A172 (cell line): ENCODE measurements at regions not wholly inside any gene's neighbourhood (a gene's known extent, or its start where the extent isn't known, plus 50 kb on each side); places are given as distances from the start of the nearest gene placed in this dataset.
"Not testable (repeated sequence)": the region's sequence is repeated elsewhere in the genome, so short reads cannot be mapped to it uniquely, and the experiment has no call there.

ENCODE experiments used
- DNase-seq: peaks from one replicate; pipeline ENCODE4 v3.0.0-alpha.2; 2015; ENCODE audit warnings: low spot score

GRCh38 chr13:50415428-50415827, 400.2 kb downstream of the KCNRG start:
- no peak for DNase-seq

GRCh38 chr13:50417597-50417996, 402.4 kb downstream of the KCNRG start:
- no peak for DNase-seq

- DNase-seq, result no peak
These were observed 404.2 kb downstream of the KCNRG start for GRCh38 chr13:50419331-50419865.

GRCh38 chr13:50419896-50420295, 404.7 kb downstream of the KCNRG start:
- no peak for DNase-seq

GRCh38 chr13:50420718-50421472, 405.7 kb downstream of the KCNRG start:
- DNase-seq, result no peak

GRCh38 chr13:50421473-50422130, 406.4 kb downstream of the KCNRG start:
- peak; percentile 47 for DNase-seq

- DNase-seq, result no peak
These were observed 407.2 kb downstream of the KCNRG start for GRCh38 chr13:50422181-50423148.

- DNase-seq, result no peak
These were observed 409.7 kb downstream of the KCNRG start for GRCh38 chr13:50424993-50425392.

- DNase-seq, result no peak
These were observed 410.5 kb downstream of the KCNRG start for GRCh38 chr13:50425772-50426171.

- no peak for DNase-seq
These were observed 411.7 kb downstream of the KCNRG start for GRCh38 chr13:50426927-50427326.

GRCh38 chr13:50427511-50427910, 412.3 kb downstream of the KCNRG start:
- DNase-seq, result not testable (repeated sequence)

- no peak for DNase-seq
These were observed 413.1 kb downstream of the KCNRG start for GRCh38 chr13:50428183-50428877.

GRCh38 chr13:50435011-50435410, 408.5 kb downstream of the DLEU7 start:
- no peak for DNase-seq

- no peak for DNase-seq
These were observed 406.2 kb downstream of the DLEU7 start for GRCh38 chr13:50437252-50437651.

GRCh38 chr13:50438351-50438750, 405.1 kb downstream of the DLEU7 start:
- DNase-seq, result no peak

GRCh38 chr13:50441130-50441529, 402.4 kb downstream of the DLEU7 start:
- DNase-seq, result no peak

- no peak for DNase-seq
These were observed 398.8 kb downstream of the DLEU7 start for GRCh38 chr13:50444726-50445125.

- no peak for DNase-seq
These were observed 396.9 kb downstream of the DLEU7 start for GRCh38 chr13:50446611-50447010.

GRCh38 chr13:50448535-50448998, 394.9 kb downstream of the DLEU7 start:
- DNase-seq, result no peak

- no peak for DNase-seq
These were observed 394.0 kb downstream of the DLEU7 start for GRCh38 chr13:50449465-50449864.

GRCh38 chr13:50450279-50450678, 393.2 kb downstream of the DLEU7 start:
- no peak for DNase-seq
